A549 (cell line): ENCODE measurements at regions not wholly inside any gene's neighbourhood (a gene's known extent, or its start where the extent isn't known, plus 50 kb on each side); places are given as distances from the start of the nearest gene placed in this dataset.

Experiments used
- BHLHE40 ChIP-seq: IDR thresholded peaks from 2 replicates; pipeline ENCODE4 v1.6.1; 2012; ENCODE audit warnings: low read depth, low read length, inconsistent platforms
- EP300 ChIP-seq, 2 experiments: fragments of >200 bp; sonication (Bioruptor Twin); formaldehyde crosslinking; IDR thresholded peaks; 2 replicates in 1 of 2; 3 replicates in 1 of 2; pipeline ENCODE4 v1.6.1; 2016 to 2017
- MAZ ChIP-seq: fragments of 150-350 bp; IDR thresholded peaks from 2 replicates; pipeline ENCODE4 v1.6.1; 2014; ENCODE audit warnings: antibody characterized with exemption, low read depth, low read length, borderline replicate concordance
- RAD21 ChIP-seq, 2 experiments: fragments of >200 bp in 1 of 2; sonication (Bioruptor Twin) in 1 of 2; formaldehyde crosslinking in 1 of 2; IDR thresholded peaks in 1 of 2; conservative IDR thresholded peaks in 1 of 2; 2 replicates in 1 of 2; 3 replicates in 1 of 2; pipeline ENCODE4 v1.6.1; 2012 to 2018; ENCODE audit warnings: inconsistent platforms in 1 of 2
- ZC3H11A ChIP-seq: fragments of 450-650 bp; IDR thresholded peaks from 2 replicates; pipeline ENCODE4 v1.6.1; 2014; ENCODE audit warnings: antibody characterized with exemption, mild to moderate bottlenecking
- TF ChIP-seq, protein P1 (sequence below): IDR thresholded peaks from 2 replicates; pipeline ENCODE4 v1.6.1; 2012

DNA sequence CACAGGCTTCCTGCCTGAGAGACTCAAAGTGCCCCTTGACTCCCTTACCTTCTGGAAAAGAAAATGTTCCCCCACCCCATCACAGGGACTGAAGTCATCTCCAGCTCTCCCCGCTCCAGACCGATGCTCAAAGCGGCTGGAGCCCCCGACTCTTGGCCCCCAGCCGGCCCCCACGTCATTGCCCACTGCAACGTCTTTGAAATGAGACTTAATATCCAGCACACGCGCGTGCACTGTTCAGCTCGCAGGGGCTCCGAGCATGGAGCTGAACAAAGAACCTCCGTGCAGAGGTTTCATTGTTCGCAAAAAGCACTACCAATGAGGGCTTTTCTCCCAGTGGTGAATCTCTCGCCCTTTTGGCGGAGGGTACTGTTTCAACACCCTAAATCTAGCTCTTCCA is 313.4 kb upstream of the SORL1-AS1 start:
- no peak for TF ChIP-seq ZC3H11A
- no peak for TF ChIP-seq EP300 (IDR thresholded peaks at IDR 0.05)
- TF ChIP-seq MAZ, result no peak
- TF ChIP-seq, protein P1, sequence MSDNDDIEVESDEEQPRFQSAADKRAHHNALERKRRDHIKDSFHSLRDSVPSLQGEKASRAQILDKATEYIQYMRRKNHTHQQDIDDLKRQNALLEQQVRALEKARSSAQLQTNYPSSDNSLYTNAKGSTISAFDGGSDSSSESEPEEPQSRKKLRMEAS, result no peak
- TF ChIP-seq RAD21 (conservative IDR thresholded peaks at IDR 0.05 in 1 of 2, IDR thresholded peaks at IDR 0.05 in 1 of 2), result no peak
- no peak for TF ChIP-seq BHLHE40
